Breast epithelium (tissue), 3 donors: ENCODE measurements at regions not wholly inside any gene's neighbourhood (a gene's known extent, or its start where the extent isn't known, plus 50 kb on each side); places are given as distances from the start of the nearest gene placed in this dataset.

Experiments used
- POLR2A ChIP-seq: fragments of 450-650 bp; IDR thresholded peaks from one replicate; pipeline ENCODE4 v1.6.1; 2016; ENCODE audit warnings: antibody characterized with exemption, mild to moderate bottlenecking, moderate library complexity
- POLR2AphosphoS5 ChIP-seq, 3 donors: sonication (generic); formaldehyde crosslinking; IDR thresholded peaks; one replicate each; pipeline ENCODE4 v1.6.1; 2017; ENCODE audit warnings: antibody characterized with exemption in 3 of 3
- TF ChIP-seq, protein P1 (sequence below), 3 donors: fragments of 450-650 bp; IDR thresholded peaks; one replicate each; pipeline ENCODE4 v1.5.1; 2016 to 2017; ENCODE audit warnings: antibody characterized with exemption in 3 of 3, mild to moderate bottlenecking in 3 of 3, moderate library complexity in 3 of 3

DNA sequence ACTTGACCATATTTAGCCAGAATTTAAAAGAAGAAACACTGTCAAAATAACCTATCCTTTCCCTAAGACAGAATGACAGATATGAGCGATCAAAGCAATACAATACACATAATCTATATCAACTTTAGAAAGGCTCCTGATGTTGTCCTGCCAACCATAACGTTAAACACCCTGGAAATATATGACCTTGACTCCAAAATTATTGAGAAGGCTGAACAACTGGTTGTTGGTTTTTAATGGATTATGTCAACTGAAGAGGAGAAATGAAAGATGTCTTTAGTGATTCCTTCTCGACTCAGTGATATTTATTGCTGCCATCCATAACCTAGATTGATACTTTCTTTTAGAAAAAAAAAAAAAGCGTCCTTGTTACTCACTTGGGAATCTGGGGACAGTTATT is 957.2 kb downstream of the SLITRK1 start:
- TF ChIP-seq, protein P1, sequence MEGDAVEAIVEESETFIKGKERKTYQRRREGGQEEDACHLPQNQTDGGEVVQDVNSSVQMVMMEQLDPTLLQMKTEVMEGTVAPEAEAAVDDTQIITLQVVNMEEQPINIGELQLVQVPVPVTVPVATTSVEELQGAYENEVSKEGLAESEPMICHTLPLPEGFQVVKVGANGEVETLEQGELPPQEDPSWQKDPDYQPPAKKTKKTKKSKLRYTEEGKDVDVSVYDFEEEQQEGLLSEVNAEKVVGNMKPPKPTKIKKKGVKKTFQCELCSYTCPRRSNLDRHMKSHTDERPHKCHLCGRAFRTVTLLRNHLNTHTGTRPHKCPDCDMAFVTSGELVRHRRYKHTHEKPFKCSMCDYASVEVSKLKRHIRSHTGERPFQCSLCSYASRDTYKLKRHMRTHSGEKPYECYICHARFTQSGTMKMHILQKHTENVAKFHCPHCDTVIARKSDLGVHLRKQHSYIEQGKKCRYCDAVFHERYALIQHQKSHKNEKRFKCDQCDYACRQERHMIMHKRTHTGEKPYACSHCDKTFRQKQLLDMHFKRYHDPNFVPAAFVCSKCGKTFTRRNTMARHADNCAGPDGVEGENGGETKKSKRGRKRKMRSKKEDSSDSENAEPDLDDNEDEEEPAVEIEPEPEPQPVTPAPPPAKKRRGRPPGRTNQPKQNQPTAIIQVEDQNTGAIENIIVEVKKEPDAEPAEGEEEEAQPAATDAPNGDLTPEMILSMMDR (IDR thresholded peaks at IDR 0.05): no peak
- TF ChIP-seq POLR2A (no peak), POLR2AphosphoS5 (IDR thresholded peaks at IDR 0.05) (no peak)
